Natural killer cell (primary cell): ENCODE measurements at regions not wholly inside any gene's neighbourhood (a gene's known extent, or its start where the extent isn't known, plus 50 kb on each side); places are given as distances from the start of the nearest gene placed in this dataset.
"Not testable (repeated sequence)": the region's sequence is repeated elsewhere in the genome, so short reads cannot be mapped to it uniquely, and the experiment has no call there.

Source experiments
- ATAC-seq, 3 donors: fragments of 150-1000 bp in 2 of 3; fragments of 200-7000 bp in 1 of 3; cut with Tn5 transposase; 1 replicate in 1 of 3; 2 replicates in 2 of 3; pipeline ENCODE4 v1.10.0; 2021; ENCODE audit warnings: mild to moderate bottlenecking in 2 of 3, moderate library complexity in 2 of 3
- DNase-seq, 2 donors: peaks; one replicate each; pipeline versions ENCODE4 v3.0.0 to v3.0.0-alpha.2; 2013 to 2021; ENCODE audit warnings: mixed read lengths in 1 of 2
- H3K27ac ChIP-seq: one replicate; pipeline ENCODE4 v1.5.1; 2013; ENCODE audit warnings: mild to moderate bottlenecking, low read length
- H3K27me3 ChIP-seq: one replicate; pipeline ENCODE4 v1.6.1; 2013; ENCODE audit warnings: low read length; ENCODE audit not compliant: control insufficient read depth, insufficient read depth
- H3K36me3 ChIP-seq: one replicate; pipeline ENCODE4 v1.6.1; 2013; ENCODE audit warnings: low read length; ENCODE audit not compliant: control insufficient read depth, insufficient read depth
- H3K4me1 ChIP-seq: one replicate; pipeline ENCODE4 v1.6.1; 2013; ENCODE audit warnings: low read length; ENCODE audit not compliant: control insufficient read depth, insufficient read depth
- H3K4me3 ChIP-seq: one replicate; pipeline ENCODE4 v1.5.1; 2013; ENCODE audit warnings: low read length
- H3K9me3 ChIP-seq: one replicate; pipeline ENCODE4 v1.6.1; 2013; ENCODE audit warnings: low read length; ENCODE audit not compliant: control insufficient read depth, insufficient read depth
- H3K27ac Mint-ChIP-seq, 2 donors: one replicate each; pipeline ENCODE4 v1.8.0; 2022; ENCODE audit warnings: mild to moderate bottlenecking in 2 of 2, mixed read lengths in 2 of 2, moderate library complexity in 1 of 2
- H3K27me3 Mint-ChIP-seq, 2 donors: one replicate each; pipeline ENCODE4 v1.8.0; 2022; ENCODE audit warnings: low read depth in 2 of 2, mixed read lengths in 2 of 2
- H3K36me3 Mint-ChIP-seq: one replicate; pipeline ENCODE4 v1.8.0; 2022; ENCODE audit warnings: mixed read lengths
- H3K4me1 Mint-ChIP-seq, 2 donors: one replicate each; pipeline ENCODE4 v1.8.0; 2022; ENCODE audit warnings: mixed read lengths in 2 of 2
- H3K4me3 Mint-ChIP-seq: one replicate; pipeline ENCODE4 v1.8.0; 2022; ENCODE audit warnings: mild to moderate bottlenecking, moderate library complexity, mixed read lengths
- H3K9me3 Mint-ChIP-seq, 2 donors: one replicate each; pipeline ENCODE4 v1.8.0; 2022; ENCODE audit warnings: mixed read lengths in 2 of 2
- WGBS: methylation state at CpG from one replicate; pipeline ENCODE4 v1.1.7; 2013; ENCODE audit warnings: missing lambda C conversion rate; ENCODE audit not compliant: insufficient coverage; 5-methylcytosine and 5-hydroxymethylcytosine counted together
- intact Hi-C: fragments of 100-400 bp; cut with micrococcal nuclease; formaldehyde crosslinking; loops from one replicate; pipeline ENCODE4 v1.14.2; 2022
- TF ChIP-seq, protein P1 (sequence below): fragments of 200-600 bp; IDR thresholded peaks from one replicate; pipeline ENCODE4 v1.8.0; 2022; ENCODE audit warnings: antibody characterized with exemption

DNA sequence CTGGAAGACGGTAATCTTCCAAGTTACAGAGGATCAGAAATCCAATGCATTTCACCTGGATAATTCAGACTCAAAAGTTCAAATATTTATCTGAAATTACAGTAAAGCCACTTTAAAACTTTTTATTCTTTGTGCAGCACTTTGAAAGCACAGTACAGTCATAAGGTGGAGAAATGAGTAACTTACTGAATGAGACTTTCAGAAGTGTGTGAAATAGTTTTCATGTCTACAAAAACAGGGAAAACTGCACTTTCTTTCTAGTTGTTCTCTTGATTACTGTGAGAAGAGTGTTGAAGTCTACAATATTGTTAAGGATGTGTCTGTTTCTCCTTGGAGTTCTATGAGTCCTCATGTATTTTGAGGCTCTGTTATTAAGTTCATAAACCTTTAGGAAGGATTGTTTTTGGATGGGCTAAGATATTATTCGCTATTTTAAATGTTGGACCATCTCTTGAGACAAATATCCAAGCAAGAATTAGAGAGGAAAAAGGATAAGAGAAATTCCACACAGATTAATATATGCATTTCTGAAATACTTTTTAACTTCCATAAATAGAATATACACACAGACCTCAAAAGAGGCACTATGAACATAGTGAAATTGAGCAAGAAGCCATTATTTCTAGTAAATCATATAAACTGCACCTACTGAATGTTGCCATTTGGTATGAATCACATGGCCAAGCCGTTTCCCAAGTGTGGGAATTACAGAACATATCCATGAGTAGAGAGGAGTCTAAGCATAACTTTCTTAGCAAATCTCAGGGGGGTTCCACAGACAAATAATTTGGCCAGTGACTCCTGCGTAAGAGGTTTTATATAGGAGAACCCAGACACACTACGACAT, 83.6 kb upstream of the PLEKHM1 start:
- H3K27me3 Mint-ChIP-seq: no peaks in the 10 kb centered on the region
- H3K27ac Mint-ChIP-seq: no peak overlapping the region
- Histone ChIP-seq H3K9me3 (no peaks in the 10 kb centered on the region), H3K4me1 (no peaks in the 10 kb centered on the region), H3K36me3 (no peaks in the 10 kb centered on the region), H3K27ac (no peak overlapping the region), H3K4me3 (no peak overlapping the region), H3K27me3 (no peaks in the 10 kb centered on the region)
- H3K4me1 Mint-ChIP-seq: peaks cover under 1 to 22% of the 10 kb centered on the region in 2 donors
- H3K4me3 Mint-ChIP-seq: no peak overlapping the region
- intact Hi-C loops: no loop called here
- no peaks in the 10 kb centered on the region for H3K9me3 Mint-ChIP-seq
- WGBS: 93% methylated on average over 4 of the region's 5 CpGs
- TF ChIP-seq, protein P1, sequence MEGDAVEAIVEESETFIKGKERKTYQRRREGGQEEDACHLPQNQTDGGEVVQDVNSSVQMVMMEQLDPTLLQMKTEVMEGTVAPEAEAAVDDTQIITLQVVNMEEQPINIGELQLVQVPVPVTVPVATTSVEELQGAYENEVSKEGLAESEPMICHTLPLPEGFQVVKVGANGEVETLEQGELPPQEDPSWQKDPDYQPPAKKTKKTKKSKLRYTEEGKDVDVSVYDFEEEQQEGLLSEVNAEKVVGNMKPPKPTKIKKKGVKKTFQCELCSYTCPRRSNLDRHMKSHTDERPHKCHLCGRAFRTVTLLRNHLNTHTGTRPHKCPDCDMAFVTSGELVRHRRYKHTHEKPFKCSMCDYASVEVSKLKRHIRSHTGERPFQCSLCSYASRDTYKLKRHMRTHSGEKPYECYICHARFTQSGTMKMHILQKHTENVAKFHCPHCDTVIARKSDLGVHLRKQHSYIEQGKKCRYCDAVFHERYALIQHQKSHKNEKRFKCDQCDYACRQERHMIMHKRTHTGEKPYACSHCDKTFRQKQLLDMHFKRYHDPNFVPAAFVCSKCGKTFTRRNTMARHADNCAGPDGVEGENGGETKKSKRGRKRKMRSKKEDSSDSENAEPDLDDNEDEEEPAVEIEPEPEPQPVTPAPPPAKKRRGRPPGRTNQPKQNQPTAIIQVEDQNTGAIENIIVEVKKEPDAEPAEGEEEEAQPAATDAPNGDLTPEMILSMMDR: no peak
- no peak for DNase-seq
- ATAC-seq: no peak
- no peaks in the 10 kb centered on the region for H3K36me3 Mint-ChIP-seq

DNA sequence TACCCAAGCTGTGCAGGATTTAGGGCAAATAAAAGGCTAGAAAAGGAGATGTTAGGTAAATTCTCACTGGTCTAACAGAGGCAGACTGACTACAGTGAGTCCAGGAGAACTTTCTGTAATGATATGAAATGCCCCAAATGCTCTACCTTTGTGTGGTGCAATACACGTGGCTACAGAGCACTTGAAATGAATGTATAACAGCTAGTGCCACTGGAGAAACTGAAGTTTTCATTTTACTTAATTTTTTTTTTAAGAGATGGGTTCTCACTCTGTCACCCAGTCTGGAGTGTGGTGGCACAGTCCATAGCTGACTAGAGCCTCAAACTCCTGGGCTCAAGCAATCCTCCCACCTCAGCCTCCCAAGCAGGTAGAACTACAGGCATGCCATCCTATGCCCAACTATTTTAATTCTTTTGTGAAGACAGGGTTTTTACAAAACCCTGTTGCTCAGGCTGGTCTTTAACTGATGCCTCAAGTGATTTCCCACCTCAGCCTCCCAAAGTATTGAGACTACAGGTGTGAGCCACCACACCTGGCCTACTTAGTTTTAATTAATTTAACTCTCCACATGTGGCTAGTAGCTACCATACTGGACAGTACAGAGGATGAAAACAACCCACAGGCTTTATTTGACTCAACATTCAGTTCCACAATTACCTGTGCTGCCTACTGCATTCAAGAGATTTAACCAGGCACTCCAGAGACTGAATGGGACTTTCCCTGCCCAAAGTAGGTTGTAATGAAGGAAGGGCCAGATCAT, 84.8 kb upstream of the PLEKHM1 start:
- Mint-ChIP-seq H3K4me3 (no peak overlapping the region), H3K4me1 (peaks cover 12 to 27% of the 10 kb centered on the region in 2 donors), H3K27me3 (no peaks in the 10 kb centered on the region), H3K36me3 (no peaks in the 10 kb centered on the region), H3K9me3 (no peaks in the 10 kb centered on the region), H3K27ac (no peak overlapping the region)
- 79% methylated on average over 1 of the region's 1 CpG for WGBS
- Histone ChIP-seq H3K4me1 (no peaks in the 10 kb centered on the region), H3K9me3 (no peaks in the 10 kb centered on the region), H3K36me3 (no peaks in the 10 kb centered on the region), H3K27me3 (no peaks in the 10 kb centered on the region), H3K27ac (no peak overlapping the region), H3K4me3 (no peak overlapping the region)
- intact Hi-C loops: no loop called here
- DNase-seq (no peak), ATAC-seq (no peak)
- TF ChIP-seq, protein P1: no peak

DNA sequence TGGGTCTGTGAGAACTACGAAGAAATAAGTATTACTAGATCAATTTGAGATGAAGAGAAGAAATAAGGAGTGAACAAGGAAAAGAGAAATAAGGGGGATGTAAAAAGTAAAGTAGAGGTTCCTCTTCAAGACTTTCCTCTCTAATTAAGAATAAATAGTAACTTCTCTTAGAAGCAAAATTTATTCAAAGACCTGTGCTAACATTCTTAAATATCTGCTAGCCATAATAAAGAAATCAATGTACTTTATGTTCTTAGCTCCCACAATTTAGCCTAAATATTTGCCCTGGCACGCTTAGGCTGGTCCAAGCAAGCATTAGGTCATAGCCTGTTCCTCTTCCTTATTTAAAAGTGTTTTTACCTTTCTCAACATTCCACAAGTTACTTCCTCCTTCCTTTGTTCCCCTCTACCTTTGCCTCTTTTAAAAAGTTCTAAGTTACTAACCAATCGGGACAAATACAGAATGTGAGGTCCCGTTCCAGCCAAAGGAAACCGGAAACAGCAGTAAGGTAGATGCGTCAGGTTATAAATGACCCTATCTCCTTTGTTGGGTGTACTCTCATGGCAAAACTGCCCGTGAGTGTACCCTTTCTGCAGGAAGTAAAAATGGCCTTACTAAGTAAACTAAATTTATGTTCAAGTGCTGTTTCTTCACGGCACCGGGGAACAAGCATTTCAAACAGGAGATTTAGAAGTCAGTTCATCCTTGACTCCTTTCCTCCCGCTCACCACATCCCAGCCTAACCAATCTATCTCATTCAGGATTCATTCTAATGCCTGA, 86.2 kb upstream of the PLEKHM1 start:
- peaks cover 12 to 27% of the 10 kb centered on the region in 2 donors for H3K4me1 Mint-ChIP-seq
- H3K36me3 Mint-ChIP-seq, H3K4me1 ChIP-seq, H3K9me3 Mint-ChIP-seq, H3K4me3 ChIP-seq, H3K27ac ChIP-seq, H3K36me3 ChIP-seq, H3K27me3 ChIP-seq, H3K27me3 Mint-ChIP-seq, ATAC-seq, DNase-seq, H3K27ac Mint-ChIP-seq, intact Hi-C loops, H3K9me3 ChIP-seq, H3K4me3 Mint-ChIP-seq: not testable (repeated sequence)
- 83% methylated on average over 10 of the region's 10 CpGs for WGBS
